H1 (cell line): ENCODE measurements at regions not wholly inside any gene's neighbourhood (a gene's known extent, or its start where the extent isn't known, plus 50 kb on each side); places are given as distances from the start of the nearest gene placed in this dataset.

Experiments used
- CTCF ChIA-PET: fragments of 300-600 bp; sonication (Branson Sonifier 250); formaldehyde crosslinking; loops from one replicate; lab custom pipeline; 2021; ENCODE audit not compliant: partially characterized antibody; lab: Charles Lee
- POLR2A ChIA-PET: fragments of 300-600 bp; sonication (Branson Sonifier 250); formaldehyde crosslinking; loops from one replicate; lab custom pipeline; 2021; ENCODE audit warnings: inconsistent platforms; ENCODE audit not compliant: partially characterized antibody; lab: Charles Lee
- DNase-seq, 2 experiments: peaks; one replicate each; pipeline versions ENCODE4 v3.0.0 to v3.0.0-alpha.2; 2010 to 2022; ENCODE audit warnings: low spot score in 2 of 2, low read depth in 1 of 2, mixed read lengths in 1 of 2
- FAIRE-seq: peaks from 2 replicates; lab custom pipeline; 2011; peaks lifted over from hg19 to GRCh38; lab: Jason Lieb, UNC
- H2AFZ ChIP-seq: 2 replicates; pipeline ENCODE4 v1.8.1; 2012; ENCODE audit warnings: low read length, inconsistent platforms
- H2AK5ac ChIP-seq: 2 replicates; pipeline ENCODE4 v1.6.1; 2013; ENCODE audit warnings: low read depth, low read length
- H2BK120ac ChIP-seq: replicated peaks from 2 replicates; pipeline ENCODE3; 2013; ENCODE audit warnings: low read depth, low read length, inconsistent platforms
- H2BK12ac ChIP-seq: 2 replicates; pipeline ENCODE4 v1.6.1; 2013; ENCODE audit warnings: low read depth, low read length
- H2BK15ac ChIP-seq: 2 replicates; pipeline ENCODE4 v1.6.1; 2013; ENCODE audit warnings: low read length
- H2BK20ac ChIP-seq: 2 replicates; pipeline ENCODE4 v1.6.1; 2013; ENCODE audit warnings: low read length
- H2BK5ac ChIP-seq: 2 replicates; pipeline ENCODE4 v1.6.1; 2013; ENCODE audit warnings: low read depth, low read length
- H3K14ac ChIP-seq: 2 replicates; pipeline ENCODE4 v1.6.1; 2013; ENCODE audit warnings: inconsistent platforms; ENCODE audit not compliant: insufficient read length
- H3K18ac ChIP-seq: 2 replicates; pipeline ENCODE4 v1.6.1; 2013; ENCODE audit warnings: low read length; ENCODE audit errors: extremely low read depth
- H3K23ac ChIP-seq: 2 replicates; pipeline ENCODE4 v1.6.1; 2013; ENCODE audit warnings: inconsistent platforms; ENCODE audit not compliant: insufficient read length
- H3K23me2 ChIP-seq: 2 replicates; pipeline ENCODE4 v1.6.1; 2013; ENCODE audit warnings: low read depth, low read length
- H3K27ac ChIP-seq: 2 replicates; pipeline ENCODE4 v1.6.1; 2011; ENCODE audit warnings: low read depth, low read length, inconsistent platforms
- H3K27me3 ChIP-seq, 4 experiments: replicated peaks in 1 of 4; 1 replicate in 1 of 4; 2 replicates in 3 of 4; pipeline versions ENCODE4 v1.6.1 to v1.8.1; 2011 to 2013; ENCODE audit warnings: low read length in 3 of 4, mild to moderate bottlenecking in 3 of 4, inconsistent platforms in 2 of 4, mixed read lengths in 2 of 4, moderate library complexity in 1 of 4; ENCODE audit not compliant: control insufficient read depth in 3 of 4, insufficient read depth in 3 of 4; ENCODE audit errors: extremely low read depth in 1 of 4
- H3K36me3 ChIP-seq, 4 experiments: 2 replicates each; pipeline versions ENCODE4 v1.6.1 to v1.8.1; 2011 to 2013; ENCODE audit warnings: mild to moderate bottlenecking in 4 of 4, low read length in 3 of 4, moderate library complexity in 2 of 4, control low read depth in 1 of 4, inconsistent platforms in 1 of 4; ENCODE audit not compliant: insufficient read depth in 4 of 4, control insufficient read depth in 2 of 4
- H3K4ac ChIP-seq: replicated peaks from 2 replicates; pipeline ENCODE3; 2013; ENCODE audit warnings: low read length, low read depth, mixed read lengths, inconsistent platforms; ENCODE audit not compliant: insufficient read length
- H3K4me1 ChIP-seq, 4 experiments: replicated peaks in 1 of 4; 1 replicate in 1 of 4; 2 replicates in 3 of 4; pipeline versions ENCODE4 v1.6.1 to v1.8.1; 2011 to 2013; ENCODE audit warnings: low read length in 3 of 4, inconsistent platforms in 2 of 4, mixed read lengths in 1 of 4; ENCODE audit not compliant: insufficient read depth in 4 of 4, control insufficient read depth in 3 of 4
- H3K4me2 ChIP-seq, 2 experiments: 2 replicates each; pipeline versions ENCODE4 v1.6.1 to v1.8.1; 2011 to 2013; ENCODE audit warnings: low read depth in 2 of 2, low read length in 2 of 2, control low read depth in 1 of 2, inconsistent platforms in 1 of 2, mild to moderate bottlenecking in 1 of 2; ENCODE audit not compliant: insufficient read depth in 1 of 2
- H3K4me3 ChIP-seq, 4 experiments: fragments of 200-600, 300-600 bp in 1 of 4; sonication (generic), shearing (Covaris generic), sonication (Bioruptor Twin) in 1 of 4; 2 replicates each; pipeline versions ENCODE4 v1.5.1 to v1.8.1; 2011 to 2016; ENCODE audit warnings: low read length in 4 of 4, low read depth in 3 of 4, control low read depth in 2 of 4, inconsistent platforms in 2 of 4, mild to moderate bottlenecking in 2 of 4, mixed read lengths in 1 of 4, moderate library complexity in 1 of 4; ENCODE audit not compliant: insufficient read depth in 2 of 4; ENCODE audit errors: extremely low read depth in 1 of 4
- H3K56ac ChIP-seq: replicated peaks from 2 replicates; pipeline ENCODE3; 2013; ENCODE audit warnings: low read depth, mild to moderate bottlenecking, mixed read lengths, low read length, inconsistent platforms; ENCODE audit not compliant: insufficient read length
- H3K79me1 ChIP-seq: 2 replicates; pipeline ENCODE4 v1.6.1; 2013; ENCODE audit warnings: low read depth, low read length, control low read depth
- H3K79me2 ChIP-seq, 2 experiments: 2 replicates each; pipeline versions ENCODE4 v1.6.1 to v1.8.1; 2012 to 2013; ENCODE audit warnings: low read length in 2 of 2, mild to moderate bottlenecking in 2 of 2, inconsistent platforms in 1 of 2; ENCODE audit not compliant: insufficient read depth in 2 of 2, control insufficient read depth in 1 of 2
- H3K9ac ChIP-seq, 4 experiments: replicated peaks in 1 of 4; 1 replicate in 1 of 4; 2 replicates in 3 of 4; pipeline versions ENCODE4 v1.6.1 to v1.8.1; 2011 to 2013; ENCODE audit warnings: low read depth in 3 of 4, low read length in 3 of 4, control low read depth in 2 of 4, mild to moderate bottlenecking in 2 of 4, moderate library complexity in 2 of 4, inconsistent platforms in 1 of 4; ENCODE audit errors: extremely low read depth in 1 of 4
- H3K9me3 ChIP-seq, 2 experiments: 2 replicates each; pipeline versions ENCODE4 v1.6.1 to v1.8.1; 2012 to 2013; ENCODE audit warnings: mild to moderate bottlenecking in 2 of 2, moderate library complexity in 2 of 2, control low read depth in 1 of 2, inconsistent platforms in 1 of 2, low read depth in 1 of 2, low read length in 1 of 2, mixed read lengths in 1 of 2; ENCODE audit not compliant: insufficient read depth in 2 of 2
- H4K20me1 ChIP-seq, 2 experiments: replicated peaks in 1 of 2; 2 replicates each; pipeline versions ENCODE3 to v1.8.1; 2011 to 2013; ENCODE audit warnings: inconsistent platforms in 2 of 2, low read length in 2 of 2, mild to moderate bottlenecking in 1 of 2; ENCODE audit not compliant: insufficient read depth in 2 of 2, control insufficient read depth in 1 of 2
- H4K5ac ChIP-seq: 2 replicates; pipeline ENCODE4 v1.6.1; 2013; ENCODE audit warnings: low read length, low read depth, mixed read lengths, inconsistent platforms; ENCODE audit not compliant: insufficient read length
- H4K8ac ChIP-seq: 2 replicates; pipeline ENCODE4 v1.8.0; 2013; ENCODE audit warnings: mild to moderate bottlenecking, moderate library complexity, low read length, inconsistent platforms; ENCODE audit not compliant: insufficient read depth; ENCODE audit errors: extremely low read depth
- H4K91ac ChIP-seq: replicated peaks from 2 replicates; pipeline ENCODE3; 2013; ENCODE audit warnings: low read length, mixed read lengths, inconsistent platforms; ENCODE audit not compliant: insufficient read length
- CBX5 ChIP-seq: fragments of 300-800, 300-1000 bp; sonication (generic); IDR thresholded peaks from 2 replicates; pipeline ENCODE4 v1.7.1; 2016; ENCODE audit warnings: antibody characterized with exemption, low read length, low read depth
- CBX8 ChIP-seq: fragments of 300-800, 300-1000 bp; sonication (generic); IDR thresholded peaks from 2 replicates; pipeline ENCODE4 v1.7.1; 2016; ENCODE audit warnings: low read depth, low read length, borderline replicate concordance
- CHD1 ChIP-seq: IDR thresholded peaks from 2 replicates; pipeline ENCODE4 v1.6.1; 2012; ENCODE audit warnings: low read depth, low read length, improper control_type of control experiment
- EGR1 ChIP-seq: IDR thresholded peaks from 2 replicates; pipeline ENCODE4 v1.6.1; 2011; ENCODE audit warnings: low read depth, low read length, borderline replicate concordance
- EP300 ChIP-seq, 2 experiments: IDR thresholded peaks; 1 replicate in 1 of 2; 2 replicates in 1 of 2; pipeline ENCODE4 v1.6.1; 2011 to 2012; ENCODE audit warnings: low read depth in 2 of 2, low read length in 2 of 2, mild to moderate bottlenecking in 2 of 2, borderline replicate concordance in 1 of 2, inconsistent platforms in 1 of 2, moderate library complexity in 1 of 2
- HDAC2 ChIP-seq, 2 experiments: fragments of 300-600 bp in 1 of 2; sonication (generic) in 1 of 2; IDR thresholded peaks; 2 replicates each; pipeline ENCODE4 v1.6.1; 2011 to 2012; ENCODE audit warnings: low read depth in 2 of 2, low read length in 2 of 2, mild to moderate bottlenecking in 2 of 2, moderate library complexity in 2 of 2, borderline replicate concordance in 1 of 2, inconsistent platforms in 1 of 2
- JUND ChIP-seq: IDR thresholded peaks from 2 replicates; pipeline ENCODE4 v1.6.1; 2011; ENCODE audit warnings: mild to moderate bottlenecking, improper control_type of control experiment, low read length
- NANOG ChIP-seq: IDR thresholded peaks from 2 replicates; pipeline ENCODE4 v1.6.1; 2011; ENCODE audit warnings: low read length, low read depth, mild to moderate bottlenecking, inconsistent platforms; ENCODE audit not compliant: insufficient read depth, poor library complexity, severe bottlenecking
- NRF1 ChIP-seq: IDR thresholded peaks from 2 replicates; pipeline ENCODE4 v1.6.1; 2011; ENCODE audit warnings: mild to moderate bottlenecking, low read depth, low read length, improper control_type of control experiment
- POLR2A ChIP-seq, 2 experiments: IDR thresholded peaks; 1 replicate in 1 of 2; 2 replicates in 1 of 2; pipeline ENCODE4 v1.6.1; 2011; ENCODE audit warnings: low read depth in 2 of 2, low read length in 2 of 2, mild to moderate bottlenecking in 2 of 2; ENCODE audit errors: control extremely low read depth in 1 of 2
- SAP30 ChIP-seq: fragments of 300-600 bp; sonication (generic); IDR thresholded peaks from 2 replicates; pipeline ENCODE4 v1.7.1; 2012; ENCODE audit warnings: low read length, moderate library complexity, mild to moderate bottlenecking, inconsistent platforms; ENCODE audit not compliant: insufficient read depth, insufficient replicate concordance
- SIRT6 ChIP-seq: IDR thresholded peaks from one replicate; pipeline ENCODE4 v1.7.1; 2012; ENCODE audit warnings: low read length, inconsistent platforms
- SIX5 ChIP-seq: IDR thresholded peaks from 2 replicates; pipeline ENCODE4 v1.6.1; 2011; ENCODE audit warnings: mild to moderate bottlenecking, low read depth, low read length
- TEAD4 ChIP-seq: IDR thresholded peaks from 2 replicates; pipeline ENCODE4 v1.6.1; 2012; ENCODE audit warnings: low read depth, low read length, inconsistent platforms, mixed read lengths
- ZNF274 ChIP-seq: IDR thresholded peaks from 2 replicates; pipeline ENCODE4 v1.7.0; 2012; ENCODE audit warnings: low read length, borderline replicate concordance; ENCODE audit errors: extremely low read depth
- WGBS, 2 experiments: shearing (Covaris generic) in 1 of 2; methylation state at CpG; one replicate each; pipeline versions ENCODE4 v1.1.6 to v1.1.7; 2013 to 2015; ENCODE audit warnings: low lambda C conversion rate in 2 of 2, mixed read lengths in 2 of 2, inconsistent platforms in 1 of 2, low coverage in 1 of 2, missing lambda C conversion rate in 1 of 2; ENCODE audit not compliant: insufficient replicate concordance in 2 of 2, insufficient coverage in 1 of 2, insufficient read length in 1 of 2; ENCODE audit errors: extremely low coverage in 1 of 2, missing lambda C conversion rate in 1 of 2; 5-methylcytosine and 5-hydroxymethylcytosine counted together

DNA sequence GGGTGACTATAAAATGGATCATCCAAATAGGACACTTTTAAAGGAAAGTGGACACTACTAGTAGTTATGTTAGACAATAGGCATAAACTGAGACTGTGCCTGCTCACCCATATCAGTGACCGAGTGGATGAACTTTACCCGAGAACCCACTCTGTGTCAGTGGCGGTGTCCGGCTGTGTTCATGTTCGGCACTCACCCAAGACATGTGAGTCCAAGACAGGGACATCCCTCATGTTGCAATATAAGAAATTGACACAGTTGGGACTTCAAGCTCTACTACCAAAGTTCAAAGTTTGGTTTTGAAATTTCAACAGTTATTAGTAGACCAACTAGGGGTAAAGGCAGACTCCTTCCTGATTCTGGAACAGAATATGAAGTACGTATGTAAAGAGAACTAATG lies 326.3 kb upstream of the TNP1 start:
- no peaks in the 10 kb centered on the region for H4K20me1 ChIP-seq
- H4K91ac ChIP-seq: no peak overlapping the region
- no peaks in the 10 kb centered on the region for H3K79me1 ChIP-seq
- no peaks in the 10 kb centered on the region for H3K9me3 ChIP-seq
- H3K9ac ChIP-seq: no peak overlapping the region
- no peak overlapping the region for H2BK15ac ChIP-seq
- no peak overlapping the region for H2AFZ ChIP-seq
- no peak overlapping the region for H4K8ac ChIP-seq
- no peak overlapping the region for H2BK5ac ChIP-seq
- ChIA-PET CTCF (no interaction called here), POLR2A (no interaction called here)
- H2BK20ac ChIP-seq: no peak overlapping the region
- H3K27ac ChIP-seq: no peak overlapping the region
- FAIRE-seq (no peak), DNase-seq (no peak)
- H3K27me3 ChIP-seq: no peaks in the 10 kb centered on the region; a peak in 1 of 7 replicates
- H3K14ac ChIP-seq: no peak overlapping the region
- WGBS, 2 experiments: 90% methylated on average over 6 of the region's 6 CpGs; no CpG with 5 or more reads in 1 of the 2 experiments
- H3K56ac ChIP-seq: no peak overlapping the region
- H3K4ac ChIP-seq: no peak overlapping the region
- H3K36me3 ChIP-seq: no peaks in the 10 kb centered on the region
- no peak overlapping the region for H3K23ac ChIP-seq
- H2BK120ac ChIP-seq: no peak overlapping the region
- no peaks in the 10 kb centered on the region for H3K23me2 ChIP-seq
- no peak overlapping the region for H3K18ac ChIP-seq
- no peak overlapping the region for H3K4me3 ChIP-seq
- no peak overlapping the region for H2BK12ac ChIP-seq
- H3K79me2 ChIP-seq: no peaks in the 10 kb centered on the region
- H2AK5ac ChIP-seq: no peak overlapping the region
- no peak overlapping the region for H4K5ac ChIP-seq
- no peak overlapping the region for H3K4me2 ChIP-seq
- no peaks in the 10 kb centered on the region for H3K4me1 ChIP-seq
- no peak for TF ChIP-seq CBX8
- no peak for TF ChIP-seq EGR1
- no peak for TF ChIP-seq NRF1
- TF ChIP-seq TEAD4: no peak
- TF ChIP-seq SAP30: no peak
- TF ChIP-seq CBX5: no peak
- no peak for TF ChIP-seq SIX5
- TF ChIP-seq CHD1: no peak
- no peak for TF ChIP-seq ZNF274
- no peak for TF ChIP-seq POLR2A (IDR thresholded peaks at IDR 0.05; ENCODE audit: control extremely low read depth in 1 of 2, low read depth in 2 of 2, low read length in 2 of 2)
- no peak for TF ChIP-seq HDAC2 (IDR thresholded peaks at IDR 0.05; ENCODE audit: borderline replicate concordance in 1 of 2, low read depth in 2 of 2, low read length in 2 of 2)
- no peak for TF ChIP-seq EP300 (IDR thresholded peaks at IDR 0.05; ENCODE audit: borderline replicate concordance in 1 of 2, low read depth in 2 of 2, low read length in 2 of 2)
- TF ChIP-seq NANOG: no peak
- no peak for TF ChIP-seq JUND
- no peak for TF ChIP-seq SIRT6
